Testis (tissue), 2 donors: ENCODE measurements at regions not wholly inside any gene's neighbourhood (a gene's known extent, or its start where the extent isn't known, plus 50 kb on each side); places are given as distances from the start of the nearest gene placed in this dataset.

ENCODE experiments used
- DNase-seq: peaks from one replicate; pipeline ENCODE4 v3.0.0-alpha.2; 2019
- H3K27ac ChIP-seq, 2 donors: fragments of 200-600 bp; sonication (generic); one replicate each; pipeline ENCODE4 v1.5.1; 2019
- H3K27me3 ChIP-seq: fragments of 200-600 bp; sonication (generic); one replicate; pipeline ENCODE4 v1.5.1; 2019
- H3K36me3 ChIP-seq: fragments of 200-600 bp; sonication (generic); one replicate; pipeline ENCODE4 v1.5.1; 2017; ENCODE audit warnings: low read depth; ENCODE audit errors: missing control alignments
- H3K4me1 ChIP-seq: fragments of 200-600 bp; sonication (generic); one replicate; pipeline ENCODE4 v1.5.1; 2019
- H3K4me3 ChIP-seq, 2 donors: fragments of 200-600 bp; sonication (generic); one replicate each; pipeline ENCODE4 v1.5.1; 2017 to 2019
- H3K9me3 ChIP-seq: fragments of 200-600 bp; sonication (generic); one replicate; pipeline ENCODE4 v1.5.1; 2017
- POLR2A ChIP-seq: fragments of 450-650 bp; IDR thresholded peaks from one replicate; pipeline ENCODE4 v1.6.1; 2017; ENCODE audit warnings: antibody characterized with exemption, mild to moderate bottlenecking, moderate library complexity
- WGBS, 2 donors: methylation state at CpG; one replicate each; pipeline ENCODE4 v1.1.5; 2018; 5-methylcytosine and 5-hydroxymethylcytosine counted together
- intact Hi-C: fragments of 100-400 bp; cut with DNase I; formaldehyde crosslinking; loops from one replicate; pipeline ENCODE4 v1.15.1; 2023; ENCODE audit warnings: low total_unique reads
- TF ChIP-seq, protein P1 (sequence below), 3 experiments: fragments of 450-650 bp in 2 of 3; fragments of 200-600 bp in 1 of 3; sonication (generic) in 1 of 3; IDR thresholded peaks; one replicate each; pipeline ENCODE4 v1.5.1; 2016 to 2019; ENCODE audit warnings: antibody characterized with exemption in 3 of 3, mild to moderate bottlenecking in 2 of 3, moderate library complexity in 1 of 3

DNA sequence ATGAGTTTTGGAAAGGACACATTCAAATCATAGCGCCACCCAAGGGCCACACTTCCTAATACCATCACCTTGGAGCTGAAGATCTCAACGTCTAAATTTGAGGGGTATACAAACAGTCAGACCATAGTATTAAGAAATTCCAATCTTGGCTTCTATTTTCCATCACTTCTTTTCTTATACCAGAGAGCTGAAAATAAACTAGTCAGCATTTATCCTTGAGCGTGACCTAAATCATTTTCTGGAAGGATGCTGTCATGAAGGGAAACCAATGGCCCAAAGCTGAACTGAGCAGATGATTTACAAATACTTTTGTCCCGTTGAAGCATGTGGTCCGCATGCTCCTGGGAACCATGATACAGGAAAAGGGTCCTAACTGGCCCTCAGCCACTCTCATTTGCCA, 921.9 kb downstream of the CCSER2 start:
- 73 to 81% methylated on average over 5 of the region's 5 CpGs for WGBS, 2 donors
- TF ChIP-seq POLR2A, result no peak
- TF ChIP-seq, protein P1, sequence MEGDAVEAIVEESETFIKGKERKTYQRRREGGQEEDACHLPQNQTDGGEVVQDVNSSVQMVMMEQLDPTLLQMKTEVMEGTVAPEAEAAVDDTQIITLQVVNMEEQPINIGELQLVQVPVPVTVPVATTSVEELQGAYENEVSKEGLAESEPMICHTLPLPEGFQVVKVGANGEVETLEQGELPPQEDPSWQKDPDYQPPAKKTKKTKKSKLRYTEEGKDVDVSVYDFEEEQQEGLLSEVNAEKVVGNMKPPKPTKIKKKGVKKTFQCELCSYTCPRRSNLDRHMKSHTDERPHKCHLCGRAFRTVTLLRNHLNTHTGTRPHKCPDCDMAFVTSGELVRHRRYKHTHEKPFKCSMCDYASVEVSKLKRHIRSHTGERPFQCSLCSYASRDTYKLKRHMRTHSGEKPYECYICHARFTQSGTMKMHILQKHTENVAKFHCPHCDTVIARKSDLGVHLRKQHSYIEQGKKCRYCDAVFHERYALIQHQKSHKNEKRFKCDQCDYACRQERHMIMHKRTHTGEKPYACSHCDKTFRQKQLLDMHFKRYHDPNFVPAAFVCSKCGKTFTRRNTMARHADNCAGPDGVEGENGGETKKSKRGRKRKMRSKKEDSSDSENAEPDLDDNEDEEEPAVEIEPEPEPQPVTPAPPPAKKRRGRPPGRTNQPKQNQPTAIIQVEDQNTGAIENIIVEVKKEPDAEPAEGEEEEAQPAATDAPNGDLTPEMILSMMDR (IDR thresholded peaks at IDR 0.05), result no peak
- no peak overlapping the region for H3K4me3 ChIP-seq
- DNase-seq, result no peak
- H3K27ac ChIP-seq, result no peak overlapping the region
- intact Hi-C loops, result no loop called here
- H3K9me3 ChIP-seq, result no peaks in the 10 kb centered on the region
- H3K4me1 ChIP-seq, result no peaks in the 10 kb centered on the region
- no peaks in the 10 kb centered on the region for H3K27me3 ChIP-seq
- no peaks in the 10 kb centered on the region for H3K36me3 ChIP-seq

DNA sequence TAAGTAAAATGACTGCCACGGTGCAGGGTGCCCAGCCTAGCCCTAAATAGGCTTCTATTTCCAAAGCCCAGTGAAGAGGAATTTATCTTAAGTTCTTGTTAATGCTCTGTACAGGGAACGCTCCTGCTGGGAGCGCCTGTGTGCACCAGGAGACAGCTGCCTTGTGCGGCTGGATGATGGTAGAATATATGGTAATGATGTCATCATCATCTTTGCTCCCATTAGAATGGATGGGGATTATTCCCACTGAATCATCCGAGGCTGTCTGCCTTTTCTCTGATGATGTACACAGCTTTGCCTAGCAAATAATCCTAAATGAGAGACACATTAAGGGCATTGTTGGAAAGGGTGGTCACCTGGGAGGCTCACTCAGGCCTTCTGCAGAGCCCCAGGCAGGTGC, 928.1 kb downstream of the CCSER2 start:
- H3K27ac ChIP-seq, result no peak overlapping the region
- WGBS, 2 donors, result 84 to 88% methylated on average over 5 of the region's 5 CpGs
- no peaks in the 10 kb centered on the region for H3K36me3 ChIP-seq
- TF ChIP-seq, protein P1 (IDR thresholded peaks at IDR 0.05), result no peak
- no peak for TF ChIP-seq POLR2A
- no peaks in the 10 kb centered on the region for H3K9me3 ChIP-seq
- H3K4me3 ChIP-seq, result no peak overlapping the region
- no peaks in the 10 kb centered on the region for H3K4me1 ChIP-seq
- H3K27me3 ChIP-seq, result no peaks in the 10 kb centered on the region
- no peak for DNase-seq
- intact Hi-C loops, result no loop called here

DNA sequence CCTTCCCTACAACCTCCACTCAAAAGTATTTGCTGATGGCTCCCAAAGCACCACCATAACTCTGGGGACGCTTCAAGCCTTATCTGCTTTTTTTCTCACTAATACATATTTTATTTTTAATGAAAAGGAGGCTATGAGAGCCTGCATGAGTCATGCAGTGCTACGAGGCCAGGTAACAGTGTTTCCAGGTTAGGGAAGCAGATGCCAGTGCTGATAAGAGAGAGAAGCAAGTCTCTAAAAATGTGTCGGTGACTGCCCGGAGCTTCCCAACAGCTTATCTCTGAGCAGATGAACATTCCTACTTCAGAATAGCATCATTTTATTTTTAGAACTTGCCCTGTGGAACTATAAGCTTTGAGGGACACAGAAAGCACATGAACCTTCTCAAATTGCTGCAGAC, 931.5 kb downstream of the CCSER2 start:
- intact Hi-C loops, result no loop called here
- WGBS, 2 donors, result 62 to 67% methylated on average over 4 of the region's 4 CpGs
- no peak overlapping the region for H3K4me3 ChIP-seq
- H3K9me3 ChIP-seq, result no peaks in the 10 kb centered on the region
- DNase-seq, result no peak
- no peaks in the 10 kb centered on the region for H3K27me3 ChIP-seq
- H3K4me1 ChIP-seq, result no peaks in the 10 kb centered on the region
- H3K36me3 ChIP-seq, result no peaks in the 10 kb centered on the region
- H3K27ac ChIP-seq, result no peak overlapping the region
- TF ChIP-seq, protein P1 (IDR thresholded peaks at IDR 0.05), result no peak
- TF ChIP-seq POLR2A, result no peak

DNA sequence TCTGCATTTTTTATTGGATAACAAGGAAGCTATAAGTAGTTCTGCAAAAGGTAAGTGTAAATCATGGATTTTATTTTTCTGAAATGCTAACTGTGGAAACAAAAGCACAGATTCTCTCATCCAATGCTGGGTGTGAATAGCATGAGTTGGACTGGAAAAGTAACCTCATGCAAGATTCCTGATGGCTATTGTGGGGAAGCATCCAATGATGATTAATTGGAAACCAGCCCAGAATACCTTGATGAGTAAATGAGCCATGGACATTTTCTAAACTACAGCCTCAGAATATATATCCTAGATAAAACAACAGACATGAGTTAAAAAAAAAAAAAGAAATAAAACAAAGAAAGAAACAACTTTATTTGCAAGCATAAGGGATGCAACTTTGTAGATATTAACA, 934.6 kb downstream of the CCSER2 start:
- intact Hi-C loops, result no loop called here
- DNase-seq, result no peak
- Histone ChIP-seq H3K27me3 (no peaks in the 10 kb centered on the region), H3K4me1 (no peaks in the 10 kb centered on the region), H3K36me3 (no peaks in the 10 kb centered on the region), H3K4me3 (no peak overlapping the region), H3K9me3 (no peaks in the 10 kb centered on the region), H3K27ac (no peak overlapping the region)
- TF ChIP-seq, protein P1 (IDR thresholded peaks at IDR 0.05), result no peak
- TF ChIP-seq POLR2A, result no peak

DNA sequence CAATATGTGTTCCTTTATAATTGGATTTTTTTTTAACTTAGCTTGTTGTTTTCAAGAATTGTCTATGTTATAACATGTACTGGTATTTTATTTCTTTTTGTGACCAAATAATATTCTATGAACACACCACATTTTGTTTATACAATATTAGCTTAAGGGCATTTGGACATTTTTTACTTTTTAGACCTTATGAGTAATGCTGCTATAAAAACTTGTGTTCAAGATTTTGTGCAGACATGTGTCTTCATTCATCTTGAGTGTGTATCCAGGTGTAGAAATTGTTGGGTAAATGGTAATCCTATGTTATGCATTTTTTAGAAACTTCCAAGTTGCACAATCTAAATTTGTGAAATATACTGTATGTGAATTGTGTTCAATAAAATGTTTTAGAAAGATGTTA, 936.7 kb downstream of the CCSER2 start:
- no peaks in the 10 kb centered on the region for H3K9me3 ChIP-seq
- H3K4me1 ChIP-seq, result no peaks in the 10 kb centered on the region
- H3K27ac ChIP-seq, result no peak overlapping the region
- H3K4me3 ChIP-seq, result no peak overlapping the region
- TF ChIP-seq POLR2A, result no peak
- TF ChIP-seq, protein P1 (IDR thresholded peaks at IDR 0.05), result no peak
- no peaks in the 10 kb centered on the region for H3K27me3 ChIP-seq
- intact Hi-C loops, result no loop called here
- no peaks in the 10 kb centered on the region for H3K36me3 ChIP-seq
- no peak for DNase-seq
